ENCODE measurements at regions not wholly inside any gene's neighbourhood (a gene's known extent, or its start where the extent isn't known, plus 50 kb on each side); places are given as distances from the start of the nearest gene placed in this dataset.

GRCh38 chr2:207223051-207223450, 57.3 kb upstream of the KLF7 start:
- Histone ChIP-seq H3K27me3 (ENCODE audit: control insufficient read depth in 4 of 4, insufficient read depth in 4 of 4, low read length in 3 of 4) (no peaks in the 10 kb centered on the region), H3K4me1 (ENCODE audit: control insufficient read depth in 4 of 4, insufficient read depth in 4 of 4, low read length in 3 of 4) (no peaks in the 10 kb centered on the region), H3K4me3 (ENCODE audit: low read depth in 1 of 3, low read length in 3 of 3) (no peak overlapping the region), H3K9me3 (ENCODE audit: control insufficient read depth in 4 of 4, low read length in 3 of 4) (no peaks in the 10 kb centered on the region), H3K36me3 (ENCODE audit: control insufficient read depth in 4 of 4, insufficient read depth in 3 of 4, low read depth in 1 of 4, low read length in 3 of 4) (no peaks in the 10 kb centered on the region), H3K9ac (ENCODE audit: low read depth in 1 of 2, low read length in 2 of 2) (no peak overlapping the region), H3K27ac (ENCODE audit: low read depth in 1 of 2, low read length in 2 of 2) (no peak overlapping the region)
- TF ChIP-seq GABPA (IDR thresholded peaks at IDR 0.05 in 1 of 2, conservative IDR thresholded peaks at IDR 0.05 in 1 of 2) = no peak
- TF ChIP-seq FOXA2 (IDR thresholded peaks at IDR 0.05) = no peak
- no peak for TF ChIP-seq FOXA1 (IDR thresholded peaks at IDR 0.05)
- TF ChIP-seq REST (IDR thresholded peaks at IDR 0.05) = no peak
- TF ChIP-seq SP1 (IDR thresholded peaks at IDR 0.05) = no peak
- TF ChIP-seq HNF4A (conservative IDR thresholded peaks at IDR 0.05) = no peak
- TF ChIP-seq YY1 (IDR thresholded peaks at IDR 0.05) = no peak
- no peak for TF ChIP-seq MAX (IDR thresholded peaks at IDR 0.05)
- TF ChIP-seq HNF4G (IDR thresholded peaks at IDR 0.05) = no peak
- no peak for TF ChIP-seq ATF3 (IDR thresholded peaks at IDR 0.05)
- no peak for TF ChIP-seq ZBTB33 (IDR thresholded peaks at IDR 0.05)
- no peak for TF ChIP-seq NR2F2 (IDR thresholded peaks at IDR 0.05)
- no peak for TF ChIP-seq JUND (IDR thresholded peaks at IDR 0.05)
- no peak for TF ChIP-seq RXRA (IDR thresholded peaks at IDR 0.05)
- TF ChIP-seq TAF1 (conservative IDR thresholded peaks at IDR 0.05) = no peak
- TF ChIP-seq RAD21 (IDR thresholded peaks at IDR 0.05) = no peak
- TF ChIP-seq EGR1 (IDR thresholded peaks at IDR 0.05; ENCODE audit: low read depth in 2 of 2) = no peak
- 85% methylated on average over 3 of the region's 3 CpGs for WGBS
- DNase-seq (ENCODE audit: low spot score) = no peak

GRCh38 chr2:207224381-207224780, 58.6 kb upstream of the KLF7 start:
- WGBS = 95% methylated on average over 1 of the region's 1 CpG
- H3K27ac ChIP-seq (ENCODE audit: low read depth in 1 of 2, low read length in 2 of 2) = no peak overlapping the region
- H3K9me3 ChIP-seq (ENCODE audit: control insufficient read depth in 4 of 4, low read length in 3 of 4) = no peaks in the 10 kb centered on the region
- no peaks in the 10 kb centered on the region for H3K4me1 ChIP-seq (ENCODE audit: control insufficient read depth in 4 of 4, insufficient read depth in 4 of 4, low read length in 3 of 4)
- no peaks in the 10 kb centered on the region for H3K27me3 ChIP-seq (ENCODE audit: control insufficient read depth in 4 of 4, insufficient read depth in 4 of 4, low read length in 3 of 4)
- DNase-seq (ENCODE audit: low spot score) = no peak
- H3K4me3 ChIP-seq (ENCODE audit: low read depth in 1 of 3, low read length in 3 of 3) = no peak overlapping the region
- H3K36me3 ChIP-seq (ENCODE audit: control insufficient read depth in 4 of 4, insufficient read depth in 3 of 4, low read depth in 1 of 4, low read length in 3 of 4) = no peaks in the 10 kb centered on the region
- no peak overlapping the region for H3K9ac ChIP-seq (ENCODE audit: low read depth in 1 of 2, low read length in 2 of 2)
- no peak for TF ChIP-seq CTCF (IDR thresholded peaks at IDR 0.05; ENCODE audit: low read depth, low read length, missing input control)
- no peak for TF ChIP-seq FOXA2 (IDR thresholded peaks at IDR 0.05)
- TF ChIP-seq SP1 (IDR thresholded peaks at IDR 0.05) = no peak
- no peak for TF ChIP-seq JUND (IDR thresholded peaks at IDR 0.05)
- no peak for TF ChIP-seq MAX (IDR thresholded peaks at IDR 0.05)
- TF ChIP-seq YY1 (IDR thresholded peaks at IDR 0.05) = no peak
- no peak for TF ChIP-seq REST (IDR thresholded peaks at IDR 0.05)
- no peak for TF ChIP-seq HNF4A (conservative IDR thresholded peaks at IDR 0.05)
- TF ChIP-seq ATF3 (IDR thresholded peaks at IDR 0.05) = no peak
- no peak for TF ChIP-seq GABPA (IDR thresholded peaks at IDR 0.05 in 1 of 2, conservative IDR thresholded peaks at IDR 0.05 in 1 of 2)
- no peak for TF ChIP-seq HNF4G (IDR thresholded peaks at IDR 0.05)

Measured in liver (tissue), 8 donors.